HuH-7 (cell line): ENCODE measurements at regions not wholly inside any gene's neighbourhood (a gene's known extent, or its start where the extent isn't known, plus 50 kb on each side); places are given as distances from the start of the nearest gene placed in this dataset.

Source experiments
- DNase-seq: peaks from one replicate; pipeline ENCODE4 v3.0.0; 2011; ENCODE audit warnings: low spot score

GRCh38 chr14:26855077-26855753 is 257.4 kb upstream of the NOVA1 start:
- DNase-seq, result no peak

- no peak for DNase-seq
These were observed 259.2 kb upstream of the NOVA1 start for GRCh38 chr14:26856876-26857518.

GRCh38 chr14:26859483-26859882 is 261.6 kb upstream of the NOVA1 start:
- DNase-seq, result no peak

GRCh38 chr14:26860111-26860510 is 262.3 kb upstream of the NOVA1 start:
- no peak for DNase-seq

- no peak for DNase-seq
These were observed 265.9 kb upstream of the NOVA1 start for GRCh38 chr14:26863736-26864135.

- DNase-seq, result no peak
These were observed 268.9 kb upstream of the NOVA1 start for GRCh38 chr14:26866721-26867120.

GRCh38 chr14:26867171-26867757 is 269.4 kb upstream of the NOVA1 start:
- DNase-seq, result no peak

GRCh38 chr14:26870096-26870495 is 272.3 kb upstream of the NOVA1 start:
- DNase-seq, result no peak

- DNase-seq, result no peak
These were observed 273.1 kb upstream of the NOVA1 start for GRCh38 chr14:26870722-26871617.

- DNase-seq, result no peak
These were observed 274.9 kb upstream of the NOVA1 start for GRCh38 chr14:26872515-26873361.

- no peak for DNase-seq
These were observed 275.6 kb upstream of the NOVA1 start for GRCh38 chr14:26873362-26873960.

- no peak for DNase-seq
These were observed 290.0 kb upstream of the NOVA1 start for GRCh38 chr14:26887847-26888246.

- DNase-seq, result no peak
These were observed 290.8 kb upstream of the NOVA1 start for GRCh38 chr14:26888592-26888991.

GRCh38 chr14:26896447-26896846 is 298.6 kb upstream of the NOVA1 start:
- no peak for DNase-seq

GRCh38 chr14:26897196-26897595 is 299.4 kb upstream of the NOVA1 start:
- DNase-seq, result no peak

- DNase-seq, result no peak
These were observed 307.4 kb upstream of the NOVA1 start for GRCh38 chr14:26905229-26905628.

- DNase-seq, result no peak
These were observed 316.0 kb upstream of the NOVA1 start for GRCh38 chr14:26913786-26914185.

GRCh38 chr14:26917086-26917485 is 319.3 kb upstream of the NOVA1 start:
- peak; percentile 15 for DNase-seq

- DNase-seq, result no peak
These were observed 328.2 kb upstream of the NOVA1 start for GRCh38 chr14:26925876-26926584.

GRCh38 chr14:26926585-26926984 is 328.8 kb upstream of the NOVA1 start:
- DNase-seq, result no peak

- DNase-seq, result no peak
These were observed 330.2 kb upstream of the NOVA1 start for GRCh38 chr14:26928019-26928418.
